Esophagus squamous epithelium (tissue), 5 donors: ENCODE measurements at regions not wholly inside any gene's neighbourhood (a gene's known extent, or its start where the extent isn't known, plus 50 kb on each side); places are given as distances from the start of the nearest gene placed in this dataset.

Experiments used
- DNase-seq: peaks from one replicate; lab custom pipeline; 2025; lab: John Stamatoyannopoulos, UW
- H3K27ac ChIP-seq, 4 donors: fragments of 200-600 bp; sonication (generic); one replicate each; pipeline ENCODE4 v1.5.1; 2016 to 2019; ENCODE audit warnings: mild to moderate bottlenecking in 1 of 4
- H3K27me3 ChIP-seq, 4 donors: fragments of 200-600 bp; sonication (generic); 1 replicate in 3 of 4; 2 replicates in 1 of 4; pipeline versions ENCODE4 v1.5.1 to v1.6.0; 2017 to 2021; ENCODE audit warnings: antibody characterized with exemption in 1 of 4
- H3K36me3 ChIP-seq, 3 donors: fragments of 200-600 bp; sonication (generic); one replicate each; pipeline ENCODE4 v1.5.1; 2016 to 2019
- H3K4me1 ChIP-seq, 3 donors: fragments of 200-600 bp; sonication (generic); one replicate each; pipeline ENCODE4 v1.5.1; 2017 to 2019
- H3K4me3 ChIP-seq, 4 donors: fragments of 200-600 bp; sonication (generic); 1 replicate in 3 of 4; 2 replicates in 1 of 4; pipeline ENCODE4 v1.5.1; 2016 to 2019; ENCODE audit warnings: mild to moderate bottlenecking in 2 of 4, moderate library complexity in 1 of 4
- H3K9me3 ChIP-seq, 3 donors: fragments of 200-600 bp; sonication (generic); one replicate each; pipeline ENCODE4 v1.5.1; 2016 to 2019
- POLR2A ChIP-seq, 4 donors: fragments of 450-650 bp; IDR thresholded peaks; one replicate each; pipeline ENCODE4 v1.6.1; 2017; ENCODE audit warnings: antibody characterized with exemption in 4 of 4, mild to moderate bottlenecking in 4 of 4, moderate library complexity in 3 of 4
- WGBS, 2 donors: methylation state at CpG; one replicate each; pipeline ENCODE4 v1.1.5; 2018; 5-methylcytosine and 5-hydroxymethylcytosine counted together
- intact Hi-C: fragments of 100-400 bp; cut with DNase I; formaldehyde crosslinking; loops from one replicate; pipeline ENCODE4 v1.15.0; 2022
- TF ChIP-seq, protein P1 (sequence below), 6 experiments: fragments of 450-650 bp in 4 of 6; fragments of 200-600 bp in 2 of 6; sonication (generic) in 2 of 6; IDR thresholded peaks; one replicate each; pipeline ENCODE4 v1.5.1; 2016 to 2019; ENCODE audit warnings: antibody characterized with exemption in 6 of 6, mild to moderate bottlenecking in 4 of 6, moderate library complexity in 4 of 6
- donor health status: DM: yes; HTN: yes; CAD: no.

DNA sequence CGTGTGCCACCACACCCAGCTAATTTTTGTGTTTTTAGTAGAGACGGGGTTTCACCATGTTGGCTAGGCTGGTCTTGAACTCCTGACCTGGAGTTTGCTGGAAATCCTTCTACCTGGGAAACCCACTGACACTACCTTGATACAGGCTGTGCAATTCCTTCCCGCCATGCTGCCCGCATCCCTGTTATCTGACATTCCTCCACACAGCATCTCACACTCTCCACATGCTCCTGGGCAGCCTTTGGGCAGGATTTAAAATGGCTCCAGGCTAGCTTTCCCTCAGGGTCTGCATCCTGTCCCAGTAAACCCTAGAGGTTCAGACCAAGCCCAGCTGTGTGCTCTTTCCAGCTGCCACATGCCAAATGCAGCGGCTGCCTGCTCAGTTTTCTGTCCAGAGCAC, 319.5 kb upstream of the CXCR4 start:
- intact Hi-C loops, result no loop called here
- TF ChIP-seq POLR2A (IDR thresholded peaks at IDR 0.05), result no peak
- TF ChIP-seq, protein P1, sequence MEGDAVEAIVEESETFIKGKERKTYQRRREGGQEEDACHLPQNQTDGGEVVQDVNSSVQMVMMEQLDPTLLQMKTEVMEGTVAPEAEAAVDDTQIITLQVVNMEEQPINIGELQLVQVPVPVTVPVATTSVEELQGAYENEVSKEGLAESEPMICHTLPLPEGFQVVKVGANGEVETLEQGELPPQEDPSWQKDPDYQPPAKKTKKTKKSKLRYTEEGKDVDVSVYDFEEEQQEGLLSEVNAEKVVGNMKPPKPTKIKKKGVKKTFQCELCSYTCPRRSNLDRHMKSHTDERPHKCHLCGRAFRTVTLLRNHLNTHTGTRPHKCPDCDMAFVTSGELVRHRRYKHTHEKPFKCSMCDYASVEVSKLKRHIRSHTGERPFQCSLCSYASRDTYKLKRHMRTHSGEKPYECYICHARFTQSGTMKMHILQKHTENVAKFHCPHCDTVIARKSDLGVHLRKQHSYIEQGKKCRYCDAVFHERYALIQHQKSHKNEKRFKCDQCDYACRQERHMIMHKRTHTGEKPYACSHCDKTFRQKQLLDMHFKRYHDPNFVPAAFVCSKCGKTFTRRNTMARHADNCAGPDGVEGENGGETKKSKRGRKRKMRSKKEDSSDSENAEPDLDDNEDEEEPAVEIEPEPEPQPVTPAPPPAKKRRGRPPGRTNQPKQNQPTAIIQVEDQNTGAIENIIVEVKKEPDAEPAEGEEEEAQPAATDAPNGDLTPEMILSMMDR (IDR thresholded peaks at IDR 0.05), result no peak
- Histone ChIP-seq H3K27ac (no peak overlapping the region), H3K4me3 (no peak overlapping the region), H3K27me3 (peaks cover 0 to 4% (median 0%) of the 10 kb centered on the region in 4 donors), H3K4me1 (no peaks in the 10 kb centered on the region), H3K9me3 (no peaks in the 10 kb centered on the region), H3K36me3 (no peaks in the 10 kb centered on the region)
- no peak for DNase-seq
- WGBS, 2 donors, result 86 to 94% methylated on average over 4 to 5 of the region's 5 CpGs

DNA sequence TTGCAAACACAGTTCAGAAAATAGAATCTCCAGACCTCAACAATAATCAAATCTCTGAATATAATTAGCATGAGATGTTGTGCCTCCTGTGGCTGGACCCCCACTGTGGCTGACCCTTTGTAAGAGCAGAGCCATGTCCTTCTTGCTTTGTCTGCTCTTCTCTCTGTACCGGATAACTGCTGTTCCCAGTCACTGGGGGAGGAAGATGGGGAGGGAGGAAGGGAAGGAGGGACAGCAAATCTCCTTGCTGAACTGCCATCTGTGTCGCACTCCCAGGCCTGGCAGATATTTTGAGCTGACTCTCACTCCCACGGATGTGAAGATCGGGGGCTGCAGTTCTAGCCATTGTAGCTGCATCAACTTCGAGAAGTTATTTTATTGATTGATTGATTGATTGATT, 319.0 kb upstream of the CXCR4 start:
- DNase-seq, result no peak
- Histone ChIP-seq H3K4me1 (no peaks in the 10 kb centered on the region), H3K4me3 (no peak overlapping the region), H3K9me3 (no peaks in the 10 kb centered on the region), H3K27ac (no peak overlapping the region), H3K27me3 (peaks cover 0 to 4% (median 0%) of the 10 kb centered on the region in 4 donors), H3K36me3 (no peaks in the 10 kb centered on the region)
- intact Hi-C loops, result no loop called here
- no peak for TF ChIP-seq POLR2A (IDR thresholded peaks at IDR 0.05)
- TF ChIP-seq, protein P1 (IDR thresholded peaks at IDR 0.05), result no peak
- 75 to 79% methylated on average over 4 to 5 of the region's 5 CpGs for WGBS, 2 donors

DNA sequence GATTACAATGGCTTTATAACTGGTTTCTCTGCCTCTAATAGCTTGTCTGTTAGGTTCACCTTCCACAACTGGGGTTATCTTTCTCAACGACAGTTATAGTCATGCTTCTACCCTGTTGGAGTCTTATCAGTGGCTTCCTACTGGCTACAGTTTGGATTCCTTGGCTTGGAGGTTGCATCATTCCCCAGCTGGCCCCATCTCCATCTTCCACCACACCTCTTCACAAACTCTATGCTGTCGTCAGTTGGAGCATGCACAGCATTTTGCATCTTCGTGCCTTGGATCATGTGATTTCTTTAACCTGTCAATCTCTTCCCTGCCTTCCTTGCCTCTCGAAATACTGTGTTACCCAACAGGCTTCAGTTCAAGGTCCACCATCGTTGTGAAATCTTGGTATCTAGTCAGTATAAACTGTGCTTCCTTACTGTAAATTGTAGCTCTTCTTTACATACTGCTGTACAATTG, 316.3 kb upstream of the CXCR4 start:
- WGBS, 2 donors, result 55 to 67% methylated on average over 5 of the region's 5 CpGs
- no peak for DNase-seq
- Histone ChIP-seq H3K9me3 (no peaks in the 10 kb centered on the region), H3K27me3 (peaks cover 0 to 4% (median 0%) of the 10 kb centered on the region in 4 donors), H3K4me3 (no peak overlapping the region), H3K36me3 (no peaks in the 10 kb centered on the region), H3K4me1 (no peaks in the 10 kb centered on the region), H3K27ac (no peak overlapping the region)
- intact Hi-C loops, result no loop called here
- TF ChIP-seq, protein P1 (IDR thresholded peaks at IDR 0.05), result no peak
- TF ChIP-seq POLR2A (IDR thresholded peaks at IDR 0.05), result no peak

DNA sequence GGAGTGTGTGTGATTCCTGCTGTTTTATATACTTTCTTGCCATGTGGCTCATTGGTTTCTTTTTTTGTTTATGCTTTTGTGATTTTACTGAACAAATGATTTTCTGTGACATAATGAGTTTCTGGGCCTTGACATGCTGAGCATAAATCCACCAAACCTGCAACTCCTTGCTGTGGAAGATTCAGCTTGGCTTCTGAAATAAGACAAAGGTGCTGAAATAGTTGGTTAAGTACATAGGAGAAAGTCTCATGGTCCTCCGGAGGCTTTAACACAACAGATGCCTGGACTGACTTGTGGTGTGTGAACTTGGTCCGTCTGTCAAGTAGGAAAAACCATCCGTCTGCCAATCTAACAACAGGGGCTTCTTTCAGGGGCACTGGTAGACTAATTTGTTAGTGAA, 315.3 kb upstream of the CXCR4 start:
- Histone ChIP-seq H3K36me3 (no peaks in the 10 kb centered on the region), H3K27ac (no peak overlapping the region), H3K4me3 (no peak overlapping the region), H3K4me1 (no peaks in the 10 kb centered on the region), H3K9me3 (no peaks in the 10 kb centered on the region), H3K27me3 (peaks cover 0 to 4% (median 0%) of the 10 kb centered on the region in 4 donors)
- intact Hi-C loops, result no loop called here
- 80 to 92% methylated on average over 3 of the region's 3 CpGs for WGBS, 2 donors
- no peak for DNase-seq
- TF ChIP-seq, protein P1 (IDR thresholded peaks at IDR 0.05), result no peak
- no peak for TF ChIP-seq POLR2A (IDR thresholded peaks at IDR 0.05)

DNA sequence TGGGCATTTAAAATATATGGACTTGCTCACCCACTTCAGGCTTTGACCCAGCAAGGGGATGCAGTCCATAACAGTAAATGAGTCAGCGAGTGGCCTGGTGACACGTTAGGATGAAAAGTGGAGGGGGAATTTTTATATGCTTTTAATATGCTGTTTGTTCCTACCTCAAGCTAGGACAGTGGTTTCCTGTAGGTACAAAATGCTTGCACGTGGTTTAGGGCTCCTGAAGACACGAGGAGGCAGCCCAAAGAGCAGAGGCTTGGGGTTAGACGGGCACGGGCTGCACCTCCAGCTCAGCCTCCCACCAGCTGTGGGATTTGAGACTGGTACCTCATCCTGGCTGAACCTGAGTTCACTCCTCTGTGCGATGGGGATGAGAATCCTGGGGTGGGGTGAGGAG, 306.2 kb upstream of the CXCR4 start:
- DNase-seq, result no peak
- Histone ChIP-seq H3K9me3 (no peaks in the 10 kb centered on the region), H3K4me3 (peak overlapping the region in 1 of 4 donors; percentile 65), H3K36me3 (no peaks in the 10 kb centered on the region), H3K4me1 (peaks cover 0 to 13% (median 2%) of the 10 kb centered on the region in 3 donors), H3K27ac (no peak overlapping the region), H3K27me3 (peaks cover 0 to 39% (median 0%) of the 10 kb centered on the region in 4 donors)
- WGBS, 2 donors, result 60 to 63% methylated on average over 6 to 7 of the region's 7 CpGs
- TF ChIP-seq POLR2A (IDR thresholded peaks at IDR 0.05), result no peak
- TF ChIP-seq, protein P1 (IDR thresholded peaks at IDR 0.05), result no peak
- intact Hi-C loops, result loop anchor here (10.0 kb wide), 1 partner anchor 1411 kb away; no protein-coding TSS in a partner anchor
